PFSK-1 (cell line): ENCODE measurements at regions not wholly inside any gene's neighbourhood (a gene's known extent, or its start where the extent isn't known, plus 50 kb on each side); places are given as distances from the start of the nearest gene placed in this dataset.

Experiments used
- FOXP2 ChIP-seq: optimal IDR thresholded peaks from 2 replicates; pipeline ENCODE3; 2011; ENCODE audit warnings: borderline replicate concordance, control low read depth, inconsistent platforms; ENCODE audit not compliant: insufficient read depth; ENCODE audit errors: extremely low read length, extremely low read depth
- POLR2AphosphoS5 ChIP-seq: IDR thresholded peaks from 2 replicates; pipeline ENCODE4 v1.6.1; 2012; ENCODE audit warnings: low read depth, mild to moderate bottlenecking, control low read depth, low read length, moderate library complexity
- REST ChIP-seq, 2 experiments: IDR thresholded peaks; 2 replicates each; pipeline versions ENCODE4 v1.6.1 to v1.8.0; 2011 to 2012; ENCODE audit warnings: low read depth in 2 of 2, low read length in 2 of 2, control low read depth in 1 of 2, inconsistent platforms in 1 of 2, mild to moderate bottlenecking in 1 of 2, moderate library complexity in 1 of 2; ENCODE audit not compliant: insufficient read depth in 1 of 2
- SIN3A ChIP-seq: IDR thresholded peaks from 2 replicates; pipeline ENCODE4 v1.6.1; 2012; ENCODE audit warnings: mild to moderate bottlenecking, low read length, moderate library complexity, borderline replicate concordance; ENCODE audit not compliant: insufficient read depth
- TAF1 ChIP-seq: IDR thresholded peaks from 2 replicates; pipeline ENCODE4 v1.6.1; 2012; ENCODE audit warnings: low read length, control low read depth, borderline replicate concordance; ENCODE audit not compliant: insufficient read depth

DNA sequence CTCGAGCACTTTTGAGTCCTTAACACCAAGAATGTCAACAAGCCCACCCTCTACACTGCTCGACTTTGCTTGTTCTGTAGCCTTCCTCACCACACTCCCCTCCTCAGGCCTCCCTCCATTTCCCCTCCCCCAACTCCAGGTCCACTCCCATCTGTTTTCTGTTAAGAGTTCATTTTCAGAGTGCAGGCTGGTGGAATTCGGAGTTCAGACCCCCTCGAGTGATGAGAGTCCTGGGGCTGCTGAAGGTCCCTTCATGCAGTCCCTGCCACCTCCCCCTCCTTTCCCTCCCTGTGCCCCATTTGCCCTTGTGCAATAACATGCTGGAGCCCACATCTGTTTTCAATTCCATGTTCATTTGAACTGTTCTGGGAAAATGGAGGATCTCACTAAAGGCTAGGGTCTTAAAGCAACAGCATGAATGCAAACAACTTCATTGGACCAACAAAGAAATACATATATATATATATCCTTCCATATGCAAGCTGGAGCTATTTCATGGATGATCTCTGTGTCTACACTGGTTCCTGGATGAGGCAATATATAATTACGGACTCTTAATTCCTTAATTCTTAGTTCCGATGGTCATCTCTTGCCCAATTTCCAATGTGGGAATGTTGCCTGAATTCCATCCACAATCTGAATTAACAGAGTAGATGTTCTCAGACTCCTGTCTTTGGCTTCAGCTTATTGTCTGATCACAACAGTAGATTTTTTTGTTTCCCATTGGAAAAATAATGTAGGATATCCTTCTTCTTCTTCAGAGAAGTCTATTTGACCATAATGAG is 340.4 kb downstream of the ETS1 start:
- TF ChIP-seq POLR2AphosphoS5 = 0 out of 2 replicates have a peak, but pooled peaks have one; percentile 43
- 0 out of 2 replicates have a peak, but pooled peaks have one; percentile 26 for TF ChIP-seq TAF1
- no peak for TF ChIP-seq SIN3A
- TF ChIP-seq REST (IDR thresholded peaks at IDR 0.05; ENCODE audit: insufficient read depth in 1 of 2, low read depth in 2 of 2, low read length in 2 of 2) = no peak
- TF ChIP-seq FOXP2 = peak; percentile 10

GRCh38 chr11:128246364-128246801 is 341.0 kb downstream of the ETS1 start:
- TF ChIP-seq POLR2AphosphoS5 (no peak), FOXP2 (no peak), SIN3A (no peak), REST (IDR thresholded peaks at IDR 0.05; ENCODE audit: insufficient read depth in 1 of 2, low read depth in 2 of 2, low read length in 2 of 2) (no peak), TAF1 (no peak)

DNA sequence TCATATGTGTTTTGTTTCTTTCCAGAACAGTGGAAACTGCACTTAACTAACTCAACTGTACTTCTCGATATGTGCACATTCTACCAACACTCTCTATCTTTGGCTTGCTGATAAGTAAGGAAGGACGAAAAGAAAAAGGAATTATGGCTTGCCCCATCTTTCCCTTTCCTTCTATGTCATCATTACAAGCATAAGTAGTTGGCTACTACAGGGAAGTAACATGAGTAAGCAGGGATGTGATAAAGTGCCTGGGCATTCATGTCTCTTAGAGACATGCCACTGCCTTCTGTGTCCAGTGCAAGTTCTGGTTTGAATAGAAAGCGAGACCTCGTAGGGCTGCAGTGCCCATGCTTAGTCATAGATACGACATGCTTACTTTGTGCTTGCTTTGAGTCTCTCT is 342.5 kb downstream of the ETS1 start:
- TF ChIP-seq POLR2AphosphoS5 = no peak
- TF ChIP-seq TAF1 = no peak
- no peak for TF ChIP-seq REST (IDR thresholded peaks at IDR 0.05; ENCODE audit: insufficient read depth in 1 of 2, low read depth in 2 of 2, low read length in 2 of 2)
- TF ChIP-seq SIN3A = no peak
- no peak for TF ChIP-seq FOXP2

- TF ChIP-seq FOXP2 = no peak
- TF ChIP-seq POLR2AphosphoS5 = no peak
- no peak for TF ChIP-seq TAF1
- no peak for TF ChIP-seq SIN3A
- no peak for TF ChIP-seq REST (IDR thresholded peaks at IDR 0.05; ENCODE audit: insufficient read depth in 1 of 2, low read depth in 2 of 2, low read length in 2 of 2)
Observed at GRCh38 chr11:128242451-128242850, 344.9 kb downstream of the ETS1 start.
